ENCODE measurements at regions not wholly inside any gene's neighbourhood (a gene's known extent, or its start where the extent isn't known, plus 50 kb on each side); places are given as distances from the start of the nearest gene placed in this dataset.

- TF ChIP-seq CTCF (conservative IDR thresholded peaks at IDR 0.05; ENCODE audit: low read depth in 2 of 2) (no peak), REST (IDR thresholded peaks at IDR 0.05; ENCODE audit: unreplicated experiment) (no peak), POLR2AphosphoS5 (IDR thresholded peaks at IDR 0.05; ENCODE audit: low read depth) (no peak), EZH2 (IDR thresholded peaks at IDR 0.05; ENCODE audit: low read depth, unreplicated experiment) (no peak), STAT1 (IDR thresholded peaks at IDR 0.05; ENCODE audit: unreplicated experiment) (no peak), CREB1 (CRISPR knock-in tag; IDR thresholded peaks at IDR 0.05; ENCODE audit: low read depth) (no peak), ZNF114 (CRISPR knock-in tag; IDR thresholded peaks at IDR 0.05) (no peak), ZNF331 (CRISPR knock-in tag; IDR thresholded peaks at IDR 0.05; ENCODE audit: low read depth) (no peak), JUNB (IDR thresholded peaks at IDR 0.05; ENCODE audit: unreplicated experiment) (no peak)
Measured at GRCh38 chrX:109040057-109040456, 303.7 kb upstream of the IRS4 start.
